Umbilical cord (tissue), 1 donor: ENCODE measurements at regions not wholly inside any gene's neighbourhood (a gene's known extent, or its start where the extent isn't known, plus 50 kb on each side); places are given as distances from the start of the nearest gene placed in this dataset.
A peak's percentile ranks its signal among the peaks of the same experiment; 100 is the strongest.

Experiments used
- DNase-seq: peaks from one replicate; pipeline ENCODE4 v3.0.0-alpha.2; 2015; ENCODE audit warnings: low spot score

DNA sequence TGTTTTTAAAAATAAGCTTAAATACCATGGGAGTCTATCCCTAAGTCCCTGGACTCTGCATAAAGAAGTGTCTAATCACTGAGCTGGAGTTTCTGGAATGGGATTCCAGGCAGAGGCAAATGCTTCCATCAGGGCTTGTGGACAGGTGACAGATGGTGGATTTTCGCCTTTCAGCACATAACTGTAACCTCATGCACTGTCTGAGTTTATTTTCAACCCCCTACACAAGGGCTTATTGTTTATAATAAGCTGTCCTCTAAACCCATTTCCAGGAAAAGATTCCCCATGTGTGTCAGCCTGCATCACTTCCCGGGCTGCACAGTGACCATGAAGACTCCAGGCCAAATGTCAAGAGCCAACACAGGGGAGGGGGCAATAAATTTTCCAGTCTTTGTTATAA, 264.0 kb downstream of the PIK3R1 start:
- DNase-seq, result no peak

DNA sequence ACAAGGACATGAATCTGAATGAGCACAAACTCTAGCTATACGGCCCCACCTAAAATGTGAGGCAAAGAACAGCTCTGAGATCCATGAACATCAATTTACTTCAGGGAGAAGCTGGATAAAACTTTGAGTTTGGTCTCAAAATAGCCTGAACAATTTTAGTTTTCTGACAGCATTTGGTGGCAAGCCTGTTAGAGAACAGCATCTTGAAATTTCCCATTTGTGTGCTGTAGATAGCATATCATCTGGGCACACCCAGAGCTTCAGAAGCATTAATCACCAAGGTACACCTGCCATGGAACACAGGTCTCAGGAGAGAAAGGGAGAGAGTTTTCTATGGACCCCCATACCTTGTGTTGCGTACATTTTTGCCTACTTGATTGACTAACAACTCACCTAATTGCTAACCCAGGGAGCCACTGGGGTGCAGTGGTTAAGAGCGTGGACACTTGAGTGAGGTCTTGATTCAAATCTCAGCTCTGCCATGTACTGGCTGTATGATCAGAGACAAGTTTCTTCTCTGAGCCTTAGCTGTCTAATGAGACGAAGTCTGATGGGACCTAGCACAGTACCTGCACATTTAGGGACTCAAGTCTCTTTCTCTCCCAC, 264.9 kb downstream of the PIK3R1 start:
- peak; percentile 75 for DNase-seq

DNA sequence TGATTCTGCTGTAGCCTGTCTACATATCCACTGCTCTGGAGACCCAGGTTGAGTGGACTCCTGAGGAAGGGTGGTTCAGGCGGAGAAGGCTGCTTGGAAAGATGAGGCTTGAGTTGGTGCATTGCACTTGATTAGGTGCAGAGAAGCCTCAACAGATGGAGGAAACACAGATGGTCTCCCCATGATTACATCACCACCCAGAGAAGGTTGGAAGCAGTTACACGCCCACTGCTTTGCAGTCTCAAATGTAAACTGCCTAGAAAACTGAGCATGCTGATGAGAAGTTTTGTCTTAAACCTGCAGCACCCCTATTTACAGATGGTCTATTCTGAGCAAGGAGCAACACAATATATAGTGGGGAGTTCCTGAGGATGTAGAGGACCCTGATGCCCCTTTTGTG, 266.6 kb downstream of the PIK3R1 start:
- DNase-seq, result no peak

DNA sequence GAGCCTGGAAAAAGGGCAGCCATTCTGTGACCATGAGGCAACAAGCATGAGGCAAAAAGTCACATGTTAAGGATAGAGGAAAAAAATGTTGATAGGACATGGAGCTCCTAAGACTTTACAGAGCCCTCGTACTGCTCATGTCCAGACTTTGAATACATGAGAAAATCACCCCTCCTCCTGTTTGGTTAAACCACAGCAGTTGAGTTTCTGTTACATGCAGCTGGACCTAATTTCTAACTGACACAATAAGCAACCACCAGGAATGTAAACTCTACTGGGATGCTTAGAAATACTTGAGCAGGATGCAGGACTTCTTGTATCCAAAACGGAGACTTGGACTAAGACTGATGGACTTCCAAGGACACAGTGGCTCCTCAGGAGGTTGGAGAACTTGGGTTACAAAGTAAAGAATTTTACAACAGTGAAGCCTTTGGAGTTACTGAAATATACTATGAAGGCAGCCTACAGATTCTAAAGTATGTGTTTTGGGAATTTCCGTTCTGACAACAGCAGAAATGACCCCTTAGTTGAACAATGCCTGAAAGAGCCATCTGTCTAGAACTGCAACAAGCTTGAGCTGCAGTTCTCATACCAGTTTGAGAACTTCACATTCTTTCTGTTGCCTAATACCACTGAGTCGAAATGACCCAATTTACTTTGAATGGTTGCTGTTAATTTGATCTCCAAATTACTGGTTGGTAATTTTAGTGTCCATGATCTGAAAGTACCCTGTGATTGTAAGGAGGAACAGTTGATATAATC, 268.9 kb downstream of the PIK3R1 start:
- DNase-seq, result no peak

DNA sequence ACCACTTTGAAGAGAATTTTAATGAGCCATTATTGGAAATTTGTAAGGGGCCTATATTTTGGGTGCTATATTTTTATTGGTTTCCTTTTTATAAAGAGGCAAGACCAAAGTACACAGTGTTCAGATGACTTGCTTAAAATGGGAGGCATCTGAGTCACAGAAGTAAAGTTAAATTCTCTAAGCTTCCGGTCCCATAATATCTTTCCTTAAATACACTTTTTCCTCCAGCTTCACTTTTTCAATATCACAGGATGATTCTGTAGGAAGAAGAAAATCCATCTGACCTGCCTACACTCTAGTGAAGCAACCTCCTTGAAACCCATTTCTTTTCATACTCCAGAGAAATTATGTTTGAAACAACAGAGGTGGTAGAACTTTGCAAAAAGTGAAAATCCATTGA, 274.0 kb downstream of the PIK3R1 start:
- no peak for DNase-seq

DNA sequence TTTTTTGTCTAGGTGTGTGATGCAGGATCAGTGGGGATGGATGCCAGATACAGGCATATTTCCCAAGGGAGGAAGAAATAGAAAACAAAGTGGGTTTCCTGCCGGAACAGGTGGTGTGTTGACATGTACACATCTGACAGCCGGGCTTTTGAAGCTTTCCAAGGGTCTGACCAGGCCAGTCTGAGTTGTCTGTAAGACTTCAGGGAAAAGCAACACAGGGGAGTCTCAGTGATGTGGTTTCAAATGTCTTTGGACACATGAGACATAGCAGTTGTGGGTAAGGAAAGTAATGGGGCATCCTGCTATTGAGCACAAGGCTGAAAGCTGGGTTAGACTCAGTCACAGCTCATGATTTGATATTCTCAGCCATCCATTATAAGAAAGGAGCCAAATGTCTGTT, 274.9 kb downstream of the PIK3R1 start:
- no peak for DNase-seq

DNA sequence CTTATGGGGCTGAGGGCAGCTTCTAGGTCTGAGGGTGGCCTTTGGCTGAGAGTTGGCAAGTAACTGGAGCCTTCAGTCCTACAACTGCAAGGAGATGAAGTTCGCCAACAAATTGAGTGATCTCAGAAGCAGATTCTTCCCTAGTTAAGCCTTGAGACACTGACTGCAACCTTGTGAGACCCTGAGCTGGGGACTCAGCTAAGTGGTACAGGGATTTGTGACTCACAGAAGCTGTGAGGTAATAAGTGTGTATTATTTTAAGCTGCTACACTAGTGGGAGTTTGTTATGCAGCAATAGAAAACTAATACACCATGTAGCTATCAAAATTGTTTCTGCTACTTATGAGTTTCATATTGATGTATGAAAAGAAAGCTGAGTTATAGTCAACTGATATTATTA, 279.2 kb downstream of the PIK3R1 start:
- no peak for DNase-seq

DNA sequence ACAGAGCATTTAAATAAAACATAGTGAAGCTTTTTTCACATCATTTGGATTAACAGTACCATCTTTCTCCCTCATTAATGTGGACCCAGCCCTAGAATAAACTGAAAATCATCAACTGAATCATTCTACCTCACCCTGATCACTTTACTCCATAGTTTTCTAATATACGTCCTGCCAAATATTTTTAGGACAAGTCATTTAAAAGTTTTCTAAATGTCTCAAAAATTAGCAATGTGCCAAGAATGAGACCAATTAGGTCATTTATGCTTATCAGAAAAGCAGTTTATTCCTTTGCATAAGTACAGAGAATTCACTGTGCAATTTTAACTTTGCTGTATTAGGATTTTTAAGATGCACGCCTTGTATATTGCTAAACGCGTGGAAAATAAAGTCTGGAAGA, 284.4 kb downstream of the PIK3R1 start:
- DNase-seq, result peak; percentile 47

DNA sequence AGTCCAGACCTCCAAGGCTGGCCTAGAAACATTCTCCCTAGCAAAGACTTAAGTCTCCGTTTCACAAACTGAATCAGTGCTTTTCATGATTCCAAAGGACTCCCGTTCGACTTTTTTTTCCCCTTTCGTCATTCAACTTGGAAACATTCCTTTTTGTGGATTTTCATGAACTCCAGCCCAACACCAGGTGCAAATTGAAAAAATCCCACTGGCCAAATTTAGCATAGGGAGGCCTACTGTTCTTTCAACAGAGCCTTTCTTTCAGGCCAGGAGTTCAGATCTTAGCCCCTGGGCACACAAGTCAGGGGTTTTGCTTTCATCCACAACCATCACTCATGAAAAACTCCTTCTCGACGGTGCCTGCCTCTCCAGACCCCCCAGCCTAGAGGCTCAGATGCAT, 285.3 kb downstream of the PIK3R1 start:
- no peak for DNase-seq

DNA sequence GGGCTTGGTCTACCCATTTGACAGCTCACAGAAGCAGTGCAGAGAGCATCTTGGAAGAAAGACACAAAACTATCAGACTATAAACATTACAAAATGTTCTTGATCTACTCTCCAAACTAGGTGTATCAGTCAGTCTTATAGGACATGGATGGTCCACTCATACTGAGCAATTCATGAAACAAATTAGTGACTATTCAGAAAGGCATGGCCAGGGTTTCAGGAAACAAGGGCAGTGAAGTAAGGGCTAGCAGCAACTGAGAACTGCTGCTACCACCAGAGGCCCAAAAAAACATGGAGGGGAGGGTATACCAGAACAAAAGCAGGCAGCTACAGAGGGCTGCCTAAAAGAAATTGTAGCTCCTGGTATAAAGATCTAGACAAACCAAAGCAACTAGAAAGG, 287.0 kb downstream of the PIK3R1 start:
- no peak for DNase-seq

DNA sequence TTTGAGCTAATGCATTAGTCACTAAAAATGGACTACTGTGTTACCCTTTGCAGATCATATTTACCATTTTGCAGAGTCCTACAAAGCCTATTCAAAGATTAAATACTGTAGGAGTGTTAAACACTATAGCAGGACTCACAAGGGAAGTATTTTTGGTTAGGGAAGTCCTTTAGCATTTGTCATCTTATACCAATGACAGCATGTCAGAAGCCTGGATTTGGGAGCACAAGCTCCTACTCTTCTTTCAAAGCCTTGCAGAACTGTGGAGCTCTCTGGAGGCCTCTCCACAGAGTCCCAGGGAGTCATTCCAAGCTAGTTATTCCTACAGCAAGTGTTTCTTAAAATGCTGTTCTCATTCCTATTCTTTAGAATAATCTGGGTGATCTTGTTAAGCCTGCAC, 288.8 kb downstream of the PIK3R1 start:
- no peak for DNase-seq

DNA sequence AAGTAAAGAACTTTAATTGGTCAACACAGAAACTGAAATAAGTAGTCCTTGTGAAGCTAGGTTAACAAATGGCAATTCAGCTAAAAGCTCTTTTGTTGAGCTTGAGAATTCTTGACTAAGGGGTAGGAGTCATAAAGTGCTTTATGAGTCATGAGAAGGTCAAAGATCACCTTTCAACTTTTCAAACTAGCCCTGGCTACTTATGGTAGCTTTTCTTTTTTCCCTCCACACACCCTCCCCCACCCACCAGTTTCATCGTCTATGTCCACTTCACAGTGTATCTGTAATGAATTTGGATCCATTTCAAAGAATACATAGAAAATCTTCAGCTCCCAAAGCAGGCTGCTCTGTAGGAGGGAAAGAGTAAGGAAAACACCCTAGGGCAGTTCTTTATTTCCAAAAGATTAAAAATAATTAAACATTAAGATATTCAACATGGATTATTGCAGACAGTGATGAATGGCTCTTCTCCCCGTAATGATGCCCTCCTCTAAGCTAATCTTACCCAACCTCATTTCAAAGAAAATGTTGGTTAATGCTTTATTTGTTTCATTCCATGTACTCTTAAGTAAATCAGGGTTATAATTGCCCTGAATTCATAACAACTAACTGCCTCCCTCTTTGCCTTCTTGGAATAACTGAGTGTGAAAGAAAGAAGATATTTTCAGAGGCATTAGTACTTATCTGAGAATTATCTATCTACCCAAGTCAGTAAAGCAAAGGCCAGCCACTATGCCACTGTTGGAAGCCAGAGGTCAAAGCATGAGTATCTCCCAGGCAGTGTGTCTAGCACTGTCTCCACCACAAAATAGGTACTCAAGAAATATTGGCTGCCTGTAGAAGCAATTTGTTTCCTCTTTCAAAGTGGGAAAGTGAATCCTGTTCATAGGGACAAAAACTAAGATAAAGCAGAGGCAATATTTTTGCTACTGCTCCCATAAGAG, 290.6 kb downstream of the PIK3R1 start:
- no peak for DNase-seq

DNA sequence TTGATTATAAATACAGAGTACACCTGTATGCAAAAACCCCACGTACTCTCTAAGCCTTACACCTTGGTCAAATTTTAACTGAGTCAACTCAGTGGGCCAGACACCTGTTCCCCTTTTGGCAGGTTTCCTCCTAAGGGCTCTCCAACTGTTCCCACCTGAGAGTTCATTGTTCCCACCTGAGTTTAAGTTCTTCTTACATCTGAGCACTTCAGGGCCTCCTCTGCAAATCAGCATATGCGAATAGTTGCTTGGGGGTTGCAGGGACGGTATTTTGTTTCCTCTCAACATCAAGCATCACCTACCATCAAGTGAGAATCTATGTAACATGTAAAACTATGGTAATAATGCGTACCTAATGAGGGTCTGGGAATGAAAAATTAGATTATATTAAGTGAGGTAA, 300.0 kb downstream of the PIK3R1 start:
- no peak for DNase-seq

DNA sequence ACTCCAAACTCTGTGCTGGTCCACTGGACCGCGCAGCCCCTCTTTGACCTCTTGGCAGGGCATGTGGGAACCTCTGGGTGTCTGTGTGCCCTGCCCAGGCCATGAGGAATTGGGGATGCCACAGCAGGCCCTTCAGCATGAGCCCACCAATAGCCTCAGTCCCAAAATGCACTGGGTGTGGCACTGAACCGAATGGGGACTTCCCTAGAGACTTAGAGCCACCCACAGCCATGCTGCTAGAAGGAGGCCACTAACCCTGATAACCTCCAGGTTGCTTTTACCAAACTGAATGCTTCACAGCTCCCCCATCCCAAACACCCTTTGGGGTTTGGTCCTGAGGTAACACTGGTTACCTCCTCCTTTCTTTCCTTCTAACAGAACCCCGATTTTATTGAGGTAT, 302.7 kb downstream of the PIK3R1 start:
- no peak for DNase-seq

DNA sequence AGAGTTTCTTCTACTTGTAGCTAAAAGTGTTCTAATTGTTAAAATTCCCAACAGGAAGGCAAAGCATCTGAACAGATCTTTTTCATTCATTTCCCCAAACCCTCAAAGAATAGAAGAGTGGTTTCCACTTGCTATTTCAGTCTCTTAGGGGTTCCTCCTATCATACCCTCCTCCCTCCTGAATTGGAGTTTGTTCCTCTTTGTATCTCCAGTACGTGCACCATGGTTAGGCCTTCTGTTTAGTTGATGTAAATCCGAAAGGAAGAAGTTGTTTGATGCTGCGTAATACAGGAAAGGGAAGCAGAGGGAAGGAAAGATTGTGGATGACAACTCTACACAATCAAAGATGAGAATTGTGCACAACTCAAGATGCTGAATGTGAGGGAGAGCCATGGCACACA, 303.6 kb downstream of the PIK3R1 start:
- DNase-seq, result peak; percentile 18

DNA sequence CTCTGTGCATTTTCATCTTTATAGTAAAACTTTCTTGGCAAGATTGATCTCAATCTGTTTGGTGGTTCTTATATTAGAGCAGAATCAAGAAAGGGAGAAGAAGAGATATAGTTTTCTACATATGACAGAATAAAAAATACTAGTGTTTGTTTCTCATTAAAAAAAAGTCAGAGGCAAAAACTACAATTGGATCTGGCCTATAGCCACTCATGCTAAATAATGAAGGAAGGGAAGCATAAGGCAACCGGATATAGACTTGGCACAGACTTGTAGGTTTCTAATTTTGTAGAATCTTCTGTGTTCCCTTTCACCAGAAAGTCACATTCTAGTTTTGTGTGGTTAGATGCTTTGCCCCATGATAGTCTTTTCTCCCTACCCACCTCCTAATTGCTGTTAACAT, 306.2 kb downstream of the PIK3R1 start:
- DNase-seq, result no peak

DNA sequence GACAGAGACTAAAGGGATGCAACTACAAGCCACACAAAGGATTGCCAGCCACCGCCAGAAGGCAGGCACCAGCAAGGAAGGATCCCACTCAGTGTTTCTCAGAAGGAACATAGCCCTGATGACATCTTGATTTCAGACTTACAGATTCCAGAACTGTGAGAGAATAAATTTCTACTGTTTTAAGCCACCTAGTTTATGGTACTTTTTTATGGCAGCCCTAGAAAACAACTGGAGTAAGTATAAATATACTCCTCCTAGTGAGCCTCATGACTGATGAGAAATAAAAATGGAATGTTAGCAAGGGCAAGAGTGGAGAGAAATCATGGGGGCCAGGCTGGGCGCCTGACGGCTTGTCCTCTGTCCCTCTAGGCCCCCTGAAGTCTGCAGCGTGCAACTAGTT, 307.3 kb downstream of the PIK3R1 start:
- DNase-seq, result peak; percentile 65

DNA sequence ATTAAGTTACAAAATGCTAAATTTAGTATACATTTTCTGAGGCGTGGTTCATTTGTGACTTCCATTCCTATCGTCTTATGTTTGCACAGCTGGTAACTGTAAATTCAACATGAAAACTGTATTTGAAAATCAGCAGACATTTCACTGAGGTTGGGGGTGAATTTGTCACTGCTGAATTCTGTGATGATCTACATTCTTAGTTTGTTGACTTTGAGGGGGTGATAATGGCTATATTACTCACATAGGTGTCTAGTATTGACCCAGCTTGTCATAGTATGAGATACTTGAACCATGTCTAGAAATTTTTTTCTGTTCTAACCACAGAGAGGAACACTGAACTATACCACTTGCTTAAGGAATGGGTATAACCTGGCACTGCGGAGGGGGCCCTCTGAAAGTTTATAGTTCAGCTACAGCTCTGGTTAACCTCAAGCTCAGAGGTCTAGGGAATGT, 313.3 kb downstream of the PIK3R1 start:
- DNase-seq, result no peak

DNA sequence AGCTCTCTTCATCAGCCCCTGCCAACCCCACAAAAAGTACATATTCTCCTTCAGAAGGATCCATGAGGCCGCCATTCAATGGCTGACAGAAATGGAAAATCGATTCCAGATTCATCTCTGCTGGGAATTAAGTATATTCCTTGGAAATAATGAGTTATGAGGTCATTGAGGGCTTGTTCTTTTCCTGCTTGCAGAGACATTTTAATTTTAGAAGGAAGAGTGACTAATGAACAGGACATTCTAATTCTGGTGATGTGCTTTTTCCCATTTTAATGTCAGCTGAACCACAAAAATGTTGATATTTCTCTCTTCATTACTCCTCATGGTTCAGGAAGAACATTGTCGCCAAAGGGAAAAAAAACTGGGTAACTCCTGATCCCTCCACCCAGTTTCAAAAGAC, 314.0 kb downstream of the PIK3R1 start:
- DNase-seq, result no peak

DNA sequence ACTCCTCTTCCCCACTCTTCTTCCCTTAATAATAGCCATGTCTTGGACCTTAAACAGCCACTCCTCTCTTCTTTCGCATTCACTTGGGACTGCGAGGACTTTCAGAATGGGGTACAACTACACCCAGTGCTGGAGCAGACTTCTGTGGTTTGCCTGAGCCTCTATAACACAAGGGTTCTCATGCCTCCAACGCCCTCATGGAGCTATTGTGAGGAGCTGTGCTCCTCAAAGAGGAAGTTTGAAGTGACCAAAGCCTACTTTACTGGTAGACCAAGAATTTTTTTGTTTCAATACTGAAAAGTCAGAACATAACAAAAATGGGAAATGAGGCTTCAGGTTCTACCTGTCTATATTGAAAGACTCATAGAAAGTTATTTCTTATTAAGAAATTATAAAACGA, 316.4 kb downstream of the PIK3R1 start:
- no peak for DNase-seq

DNA sequence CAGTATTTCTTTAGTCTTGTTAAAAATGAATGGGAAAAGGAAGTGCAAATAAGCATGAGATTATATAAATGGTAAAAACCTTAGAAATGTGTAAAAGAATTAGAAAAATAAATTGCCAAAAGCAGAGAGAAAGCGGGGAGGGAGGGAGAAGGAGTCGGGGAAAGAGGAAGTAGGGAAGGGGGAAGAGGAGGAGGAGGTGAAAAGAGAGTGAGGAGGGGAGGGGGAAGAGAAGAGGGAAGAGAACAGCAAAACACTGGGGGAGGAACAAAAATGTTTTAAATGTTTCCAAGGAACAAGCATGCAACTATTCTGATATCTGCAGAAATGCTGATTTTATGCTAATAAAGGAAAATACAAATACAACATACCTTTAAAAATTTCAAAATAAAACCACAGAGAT, 317.5 kb downstream of the PIK3R1 start:
- no peak for DNase-seq

DNA sequence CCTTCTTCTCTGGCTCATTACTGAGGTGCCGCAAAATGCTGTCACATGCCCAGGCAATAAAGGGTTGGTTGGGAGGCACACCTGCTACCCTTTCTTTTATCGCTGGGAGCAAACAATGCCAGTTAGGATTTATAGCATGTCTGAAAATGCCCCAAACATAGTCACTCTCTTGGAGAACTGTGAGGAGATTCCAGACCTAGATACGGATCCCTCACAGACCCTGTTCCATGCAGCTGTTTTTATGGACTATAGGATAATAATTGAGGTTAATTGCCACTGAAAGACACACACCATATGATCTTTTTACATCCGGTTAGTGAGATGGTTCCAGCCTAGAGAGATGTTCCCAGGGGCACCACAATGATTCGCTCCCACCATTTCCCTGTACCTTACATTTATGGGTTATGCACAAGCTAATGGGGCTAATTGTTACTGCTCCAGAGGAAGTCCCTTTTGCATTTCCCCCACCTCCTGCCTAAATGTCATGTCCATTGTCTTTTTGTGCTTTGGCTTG, 318.1 kb downstream of the PIK3R1 start:
- DNase-seq, result no peak
